H1 (cell line): ENCODE measurements at regions not wholly inside any gene's neighbourhood (a gene's known extent, or its start where the extent isn't known, plus 50 kb on each side); places are given as distances from the start of the nearest gene placed in this dataset.

Source experiments
- BACH1 ChIP-seq: IDR thresholded peaks from 2 replicates; pipeline ENCODE4 v1.6.1; 2012; ENCODE audit warnings: low read length, improper control_type of control experiment
- CEBPB ChIP-seq: IDR thresholded peaks from 2 replicates; pipeline ENCODE4 v1.6.1; 2012; ENCODE audit warnings: low read depth, low read length
- CTCF ChIP-seq, 3 experiments: IDR thresholded peaks; 1 replicate in 2 of 3; 2 replicates in 1 of 3; pipeline versions ENCODE4 v1.5.1 to v1.6.1; 2011; ENCODE audit warnings: low read length in 3 of 3, mild to moderate bottlenecking in 3 of 3, inconsistent platforms in 2 of 3, low read depth in 1 of 3, moderate library complexity in 1 of 3; ENCODE audit not compliant: insufficient read depth in 1 of 3; ENCODE audit errors: control extremely low read depth in 1 of 3
- EZH2 ChIP-seq: fragments of 200-600 bp; sonication (generic); IDR thresholded peaks from 2 replicates; pipeline ENCODE4 v1.7.1; 2012; ENCODE audit warnings: low read depth, mild to moderate bottlenecking, moderate library complexity, low read length, inconsistent platforms; ENCODE audit not compliant: severe bottlenecking
- HDAC6 ChIP-seq: IDR thresholded peaks from one replicate; pipeline ENCODE4 v1.7.1; 2012; ENCODE audit warnings: low read depth, mild to moderate bottlenecking, inconsistent platforms, low read length, moderate library complexity
- JUN ChIP-seq: IDR thresholded peaks from 2 replicates; pipeline ENCODE4 v1.6.1; 2011; ENCODE audit warnings: low read depth, mild to moderate bottlenecking, improper control_type of control experiment, low read length
- MAFK ChIP-seq: IDR thresholded peaks from 2 replicates; pipeline ENCODE4 v1.6.1; 2012; ENCODE audit warnings: low read depth, mild to moderate bottlenecking, improper control_type of control experiment, low read length
- POLR2A ChIP-seq, 2 experiments: IDR thresholded peaks; 1 replicate in 1 of 2; 2 replicates in 1 of 2; pipeline ENCODE4 v1.6.1; 2011; ENCODE audit warnings: low read depth in 2 of 2, low read length in 2 of 2, mild to moderate bottlenecking in 2 of 2; ENCODE audit errors: control extremely low read depth in 1 of 2
- POLR2AphosphoS5 ChIP-seq: IDR thresholded peaks from 2 replicates; pipeline ENCODE4 v1.6.1; 2011; ENCODE audit warnings: low read depth, low read length
- SAP30 ChIP-seq: fragments of 300-600 bp; sonication (generic); IDR thresholded peaks from 2 replicates; pipeline ENCODE4 v1.7.1; 2012; ENCODE audit warnings: low read length, moderate library complexity, mild to moderate bottlenecking, inconsistent platforms; ENCODE audit not compliant: insufficient read depth, insufficient replicate concordance
- TAF1 ChIP-seq: IDR thresholded peaks from 2 replicates; pipeline ENCODE4 v1.6.1; 2011; ENCODE audit warnings: mild to moderate bottlenecking, low read depth, low read length
- TF ChIP-seq, protein P1 (sequence below): IDR thresholded peaks from 2 replicates; pipeline ENCODE4 v1.6.1; 2011; ENCODE audit warnings: low read length, improper control_type of control experiment

DNA sequence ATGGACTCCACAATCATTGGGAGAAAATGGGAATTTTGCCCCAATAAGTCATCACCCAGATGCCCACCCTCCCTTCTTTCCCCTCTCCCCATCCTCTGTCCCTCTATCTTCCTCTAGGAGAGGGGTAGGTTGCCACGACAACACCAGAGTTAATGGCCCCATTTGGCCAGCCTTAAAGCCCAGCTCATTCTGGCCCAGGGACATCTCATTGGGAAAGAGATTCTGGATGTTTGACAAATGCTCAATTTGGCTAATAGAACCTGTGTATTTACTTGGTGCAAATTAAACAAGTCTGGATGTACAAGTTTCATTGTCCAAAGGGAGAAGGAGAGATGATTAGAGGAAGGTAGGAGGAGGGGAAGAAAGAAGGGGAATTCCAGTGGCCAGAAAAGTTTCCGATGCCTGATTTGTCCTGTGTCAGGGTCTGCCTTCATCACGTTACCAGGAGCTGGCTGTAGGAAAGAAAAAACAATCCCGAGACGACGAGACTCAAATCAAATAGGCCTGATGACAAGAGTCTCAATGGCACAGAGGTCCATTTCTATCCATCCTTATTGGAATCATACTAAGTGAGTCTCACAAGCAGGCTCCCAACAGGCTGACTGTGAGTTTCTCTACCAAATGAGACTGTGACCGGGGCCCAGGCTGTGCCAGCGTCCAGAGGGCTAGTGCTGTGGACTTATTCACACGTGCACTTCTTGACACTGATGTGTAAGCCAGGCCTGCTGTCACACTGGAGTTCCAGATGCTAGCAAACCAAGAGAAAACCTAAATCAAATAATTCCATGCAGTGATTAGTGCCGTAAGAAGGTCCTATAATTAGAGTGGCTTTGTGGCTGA lies 265.2 kb upstream of the APCDD1 start:
- TF ChIP-seq, protein P1, sequence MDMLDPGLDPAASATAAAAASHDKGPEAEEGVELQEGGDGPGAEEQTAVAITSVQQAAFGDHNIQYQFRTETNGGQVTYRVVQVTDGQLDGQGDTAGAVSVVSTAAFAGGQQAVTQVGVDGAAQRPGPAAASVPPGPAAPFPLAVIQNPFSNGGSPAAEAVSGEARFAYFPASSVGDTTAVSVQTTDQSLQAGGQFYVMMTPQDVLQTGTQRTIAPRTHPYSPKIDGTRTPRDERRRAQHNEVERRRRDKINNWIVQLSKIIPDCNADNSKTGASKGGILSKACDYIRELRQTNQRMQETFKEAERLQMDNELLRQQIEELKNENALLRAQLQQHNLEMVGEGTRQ = no peak
- TF ChIP-seq MAFK (no peak), HDAC6 (no peak), EZH2 (no peak), POLR2AphosphoS5 (no peak), CEBPB (no peak), POLR2A (IDR thresholded peaks at IDR 0.05; ENCODE audit: control extremely low read depth in 1 of 2, low read depth in 2 of 2, low read length in 2 of 2) (no peak), SAP30 (no peak), TAF1 (no peak), CTCF (IDR thresholded peaks at IDR 0.05; ENCODE audit: control extremely low read depth in 1 of 3, insufficient read depth in 1 of 3, low read depth in 1 of 3, low read length in 3 of 3) (no peak), BACH1 (no peak), JUN (no peak)
